Left cardiac atrium (tissue), 4 donors: ENCODE measurements at regions not wholly inside any gene's neighbourhood (a gene's known extent, or its start where the extent isn't known, plus 50 kb on each side); places are given as distances from the start of the nearest gene placed in this dataset.
"Not testable (repeated sequence)": the region's sequence is repeated elsewhere in the genome, so short reads cannot be mapped to it uniquely, and the experiment has no call there.

Experiments used
- ATAC-seq, 2 donors: fragments of 200-7000 bp; cut with Tn5 transposase; one replicate each; pipeline ENCODE4 v1.9.1; 2020; ENCODE audit warnings: mild to moderate bottlenecking in 2 of 2, moderate library complexity in 2 of 2
- DNase-seq: peaks from one replicate; pipeline ENCODE4 v3.0.0-alpha.2; 2020
- intact Hi-C, 2 donors: fragments of 100-400 bp; cut with DNase I; formaldehyde crosslinking; loops; one replicate each; pipeline versions ENCODE4 v1.14.1 to v1.15.1; 2022 to 2023
- donor health status: DM: no; HTN: yes; CAD: no.
- donor health status: DM: no; HTN: yes; CAD: no; lungs with severe emphysema.
- donor health status: DM: yes; HTN: yes; CAD: no.
- donor health status: Dilated cardiomyopathy.

- no peak for ATAC-seq
- no peak for DNase-seq
- intact Hi-C loops = no loop called here
Measured at GRCh38 chr7:113633073-113633472, 285.7 kb downstream of the PPP1R3A start.

- no peak for ATAC-seq
- no peak for DNase-seq
- intact Hi-C loops = no loop called here
Measured at GRCh38 chr7:113628948-113629847, 289.6 kb downstream of the PPP1R3A start.

GRCh38 chr7:113625494-113626102, 293.2 kb downstream of the PPP1R3A start:
- intact Hi-C loops = no loop called here
- ATAC-seq (no peak), DNase-seq (no peak)

GRCh38 chr7:113622796-113623195, 296.0 kb downstream of the PPP1R3A start:
- intact Hi-C loops = no loop called here

GRCh38 chr7:113610572-113610971, 308.2 kb downstream of the PPP1R3A start:
- DNase-seq = no peak
- no peak for ATAC-seq
- intact Hi-C loops = no loop called here

More at GRCh38 chr7:113622796-113623195, 296.0 kb downstream of the PPP1R3A start:
- DNase-seq (no peak), ATAC-seq (no peak)

- intact Hi-C loops = no loop called here
- DNase-seq (no peak), ATAC-seq (no peak)
Measured at GRCh38 chr7:113608782-113609181, 310.0 kb downstream of the PPP1R3A start.

- intact Hi-C loops = no loop called here
- no peak for ATAC-seq
- no peak for DNase-seq
Measured at GRCh38 chr7:113606325-113606724, 312.5 kb downstream of the PPP1R3A start.

GRCh38 chr7:113600428-113600827, 318.4 kb downstream of the PPP1R3A start:
- intact Hi-C loops, DNase-seq, ATAC-seq: not testable (repeated sequence)

GRCh38 chr7:113593455-113593854, 325.4 kb downstream of the PPP1R3A start:
- ATAC-seq, intact Hi-C loops, DNase-seq: not testable (repeated sequence)

GRCh38 chr7:113592924-113593323, 325.9 kb downstream of the PPP1R3A start:
- intact Hi-C loops, ATAC-seq, DNase-seq: not testable (repeated sequence)

GRCh38 chr7:113582471-113582870, 336.3 kb downstream of the PPP1R3A start:
- intact Hi-C loops = no loop called here
- ATAC-seq = no peak
- no peak for DNase-seq

GRCh38 chr7:113563257-113563656, 355.6 kb downstream of the PPP1R3A start:
- DNase-seq, ATAC-seq, intact Hi-C loops: not testable (repeated sequence)

- ATAC-seq = no peak
- intact Hi-C loops = no loop called here
Measured at GRCh38 chr7:113562801-113563200, 356.0 kb downstream of the PPP1R3A start.

GRCh38 chr7:113562242-113562641, 356.6 kb downstream of the PPP1R3A start:
- ATAC-seq (no peak), DNase-seq (no peak)
- intact Hi-C loops = no loop called here

More at GRCh38 chr7:113562801-113563200, 356.0 kb downstream of the PPP1R3A start:
- DNase-seq = no peak

GRCh38 chr7:113561446-113561845, 357.4 kb downstream of the PPP1R3A start:
- intact Hi-C loops = no loop called here
- no peak for ATAC-seq
- no peak for DNase-seq

- intact Hi-C loops = no loop called here
- ATAC-seq = no peak
Measured at GRCh38 chr7:113550966-113551365, 367.8 kb downstream of the PPP1R3A start.

GRCh38 chr7:113548561-113548960, 370.2 kb downstream of the PPP1R3A start:
- intact Hi-C loops = no loop called here
- ATAC-seq = no peak
- no peak for DNase-seq

More at GRCh38 chr7:113550966-113551365, 367.8 kb downstream of the PPP1R3A start:
- no peak for DNase-seq

- intact Hi-C loops = no loop called here
- DNase-seq (no peak), ATAC-seq (no peak)
Measured at GRCh38 chr7:113548137-113548536, 370.7 kb downstream of the PPP1R3A start.

- DNase-seq (no peak), ATAC-seq (no peak)
- intact Hi-C loops = no loop called here
Measured at GRCh38 chr7:113521468-113521867, 397.3 kb downstream of the PPP1R3A start.

- DNase-seq = no peak
- intact Hi-C loops = no loop called here
Measured at GRCh38 chr7:113519472-113519871, 399.3 kb downstream of the PPP1R3A start.

More at GRCh38 chr7:113519472-113519871, 399.3 kb downstream of the PPP1R3A start:
- no peak for ATAC-seq
